CD4-positive, alpha-beta memory T cell (primary cell): ENCODE measurements at regions not wholly inside any gene's neighbourhood (a gene's known extent, or its start where the extent isn't known, plus 50 kb on each side); places are given as distances from the start of the nearest gene placed in this dataset.

Source experiments
- CTCF ChIA-PET: fragments of 350-600 bp; sonication (Branson Sonifier 250); formaldehyde crosslinking; loops from one replicate; lab custom pipeline; 2021; ENCODE audit warnings: inconsistent platforms; ENCODE audit not compliant: partially characterized antibody; lab: Charles Lee
- POLR2A ChIA-PET: fragments of 350-600 bp; sonication (Branson Sonifier 250); formaldehyde crosslinking; loops from one replicate; lab custom pipeline; 2021; ENCODE audit not compliant: partially characterized antibody; lab: Charles Lee
- DNase-seq, 5 donors: peaks; one replicate each; pipeline versions ENCODE4 v3.0.0 to v3.0.0-alpha.2; 2020 to 2022; ENCODE audit warnings: mixed read lengths in 1 of 5
- H3K27ac ChIP-seq: one replicate; pipeline ENCODE4 v1.7.0; 2013; ENCODE audit warnings: low read depth, low read length
- H3K27me3 ChIP-seq: 2 replicates; pipeline ENCODE4 v1.7.0; 2013; ENCODE audit warnings: mild to moderate bottlenecking, low read length, moderate library complexity; ENCODE audit not compliant: insufficient read depth
- H3K36me3 ChIP-seq: 2 replicates; pipeline ENCODE4 v1.7.0; 2013; ENCODE audit warnings: mild to moderate bottlenecking, low read length, moderate library complexity; ENCODE audit not compliant: insufficient read depth
- H3K4me1 ChIP-seq: 2 replicates; pipeline ENCODE4 v1.7.0; 2013; ENCODE audit warnings: mild to moderate bottlenecking, low read length, moderate library complexity; ENCODE audit not compliant: insufficient read depth
- H3K4me3 ChIP-seq, 2 donors: one replicate each; pipeline ENCODE4 v1.7.0; 2013; ENCODE audit warnings: low read length in 2 of 2, mild to moderate bottlenecking in 1 of 2
- H3K9me3 ChIP-seq, 2 donors: one replicate each; pipeline ENCODE4 v1.7.0; 2013; ENCODE audit warnings: low read length in 2 of 2, control low read depth in 1 of 2; ENCODE audit not compliant: control insufficient read depth in 1 of 2
- H3K27ac Mint-ChIP-seq, 7 donors: one replicate each; pipeline ENCODE4 v1.8.0; 2020 to 2021; ENCODE audit warnings: mixed read lengths in 7 of 7, mild to moderate bottlenecking in 6 of 7, inconsistent platforms in 3 of 7, moderate library complexity in 3 of 7
- H3K27me3 Mint-ChIP-seq, 2 donors: one replicate each; pipeline ENCODE4 v1.8.0; 2020 to 2021; ENCODE audit warnings: mixed read lengths in 2 of 2
- H3K36me3 Mint-ChIP-seq, 2 donors: one replicate each; pipeline ENCODE4 v1.8.0; 2020 to 2021; ENCODE audit warnings: mixed read lengths in 2 of 2, inconsistent platforms in 1 of 2, mild to moderate bottlenecking in 1 of 2
- H3K4me1 Mint-ChIP-seq, 4 donors: one replicate each; pipeline ENCODE4 v1.8.0; 2020 to 2021; ENCODE audit warnings: mixed read lengths in 4 of 4, mild to moderate bottlenecking in 1 of 4
- H3K4me3 Mint-ChIP-seq, 8 donors: one replicate each; pipeline ENCODE4 v1.8.0; 2020 to 2021; ENCODE audit warnings: mixed read lengths in 8 of 8, mild to moderate bottlenecking in 7 of 8, moderate library complexity in 6 of 8, inconsistent platforms in 3 of 8
- H3K9me3 Mint-ChIP-seq, 8 donors: one replicate each; pipeline ENCODE4 v1.8.0; 2020 to 2021; ENCODE audit warnings: mixed read lengths in 8 of 8, mild to moderate bottlenecking in 5 of 8, inconsistent platforms in 3 of 8, moderate library complexity in 1 of 8
- intact Hi-C: fragments of 100-400 bp; cut with micrococcal nuclease; formaldehyde crosslinking; loops from one replicate; pipeline ENCODE4 v1.15.1; 2023

DNA sequence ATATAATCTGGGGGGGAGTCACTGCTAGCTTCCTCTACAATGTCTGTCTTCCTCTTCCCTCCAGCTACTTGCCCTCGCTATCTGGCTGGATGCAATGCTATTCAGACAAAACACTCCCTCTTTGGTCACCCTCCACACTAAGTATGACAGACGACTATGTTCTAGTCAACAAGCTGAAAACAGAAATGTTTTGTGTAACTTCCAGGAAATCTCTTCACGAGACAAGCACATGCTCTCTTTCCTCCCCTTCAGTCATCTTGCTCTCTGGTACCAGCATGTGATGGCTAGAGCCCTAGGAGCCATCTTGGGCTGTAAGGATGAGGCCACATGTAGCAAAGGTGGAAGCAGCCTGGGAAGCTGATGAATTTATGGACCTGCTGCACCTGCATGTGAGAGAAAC lies 151.3 kb downstream of the ARRDC4 start:
- Mint-ChIP-seq H3K27ac (no peak overlapping the region), H3K27me3 (peaks cover 0 to 4% of the 10 kb centered on the region in 2 donors), H3K4me1 (no peaks in the 10 kb centered on the region), H3K4me3 (no peak overlapping the region), H3K36me3 (no peaks in the 10 kb centered on the region), H3K9me3 (peaks cover 0 to 2% (median 0%) of the 10 kb centered on the region in 8 donors)
- DNase-seq, result no peak
- Histone ChIP-seq H3K36me3 (no peaks in the 10 kb centered on the region), H3K9me3 (no peaks in the 10 kb centered on the region), H3K27me3 (no peaks in the 10 kb centered on the region), H3K27ac (no peak overlapping the region), H3K4me3 (no peak overlapping the region), H3K4me1 (no peaks in the 10 kb centered on the region)
- CTCF ChIA-PET, result no interaction called here
- intact Hi-C loops, result no loop called here
- POLR2A ChIA-PET, result no interaction called here

DNA sequence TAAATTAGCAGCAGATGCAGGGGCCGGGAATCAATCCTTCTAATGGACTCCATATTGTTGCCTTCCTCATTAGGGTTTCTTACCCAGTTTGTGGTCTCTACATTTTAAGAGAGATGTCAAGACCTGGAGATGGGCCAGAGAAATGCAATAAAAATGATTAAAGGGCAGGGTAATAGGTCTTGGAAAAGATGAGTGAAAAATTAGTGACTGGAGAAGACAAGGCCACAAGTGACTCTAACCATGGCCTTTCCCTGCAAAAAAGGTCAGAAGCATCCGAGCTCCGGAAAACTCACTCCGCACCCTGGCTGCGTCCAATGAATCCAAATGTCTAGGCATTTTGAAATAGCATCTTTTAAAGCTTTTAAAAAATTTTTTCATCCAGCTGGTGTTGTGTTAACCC lies 152.8 kb downstream of the ARRDC4 start:
- no peaks in the 10 kb centered on the region for H3K4me1 ChIP-seq
- H3K9me3 ChIP-seq, result no peaks in the 10 kb centered on the region
- Mint-ChIP-seq H3K27me3 (peaks cover 0 to 4% of the 10 kb centered on the region in 2 donors), H3K4me3 (no peak overlapping the region), H3K9me3 (peaks cover 0 to 2% (median 0%) of the 10 kb centered on the region in 8 donors), H3K36me3 (no peaks in the 10 kb centered on the region), H3K4me1 (no peaks in the 10 kb centered on the region), H3K27ac (no peak overlapping the region)
- no peak overlapping the region for H3K27ac ChIP-seq
- CTCF ChIA-PET, result no interaction called here
- POLR2A ChIA-PET, result no interaction called here
- no peak overlapping the region for H3K4me3 ChIP-seq
- no peaks in the 10 kb centered on the region for H3K36me3 ChIP-seq
- intact Hi-C loops, result no loop called here
- no peaks in the 10 kb centered on the region for H3K27me3 ChIP-seq
- no peak for DNase-seq

DNA sequence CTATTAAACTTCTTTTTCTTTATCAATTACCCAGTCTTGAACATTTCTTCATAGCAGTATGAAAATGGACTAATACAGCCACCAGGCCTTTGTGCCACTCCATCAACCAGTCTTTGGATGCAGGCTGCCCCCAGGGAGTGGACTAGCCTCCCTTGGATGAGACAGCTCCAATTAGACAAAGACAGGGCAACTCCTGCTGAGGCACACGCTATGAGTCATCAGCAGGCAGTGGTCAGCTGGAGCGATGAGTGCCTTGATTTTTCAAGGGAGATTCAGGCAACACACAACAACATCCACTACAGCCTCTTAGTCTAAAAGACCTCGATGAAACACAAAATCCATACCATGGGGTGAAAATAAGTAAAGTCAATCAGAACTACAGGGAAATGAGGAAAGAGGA lies 160.1 kb downstream of the ARRDC4 start:
- no peak overlapping the region for H3K4me3 ChIP-seq
- CTCF ChIA-PET, result no interaction called here
- POLR2A ChIA-PET, result no interaction called here
- H3K36me3 ChIP-seq, result no peaks in the 10 kb centered on the region
- no peaks in the 10 kb centered on the region for H3K27me3 Mint-ChIP-seq
- H3K4me3 Mint-ChIP-seq, result no peak overlapping the region
- DNase-seq, result no peak
- H3K4me1 ChIP-seq, result no peaks in the 10 kb centered on the region
- H3K4me1 Mint-ChIP-seq, result no peaks in the 10 kb centered on the region
- H3K27ac ChIP-seq, result no peak overlapping the region
- H3K9me3 Mint-ChIP-seq, result peaks cover 0 to 6% (median 3%) of the 10 kb centered on the region in 8 donors
- no peak overlapping the region for H3K27ac Mint-ChIP-seq
- H3K27me3 ChIP-seq, result no peaks in the 10 kb centered on the region
- intact Hi-C loops, result no loop called here
- H3K36me3 Mint-ChIP-seq, result no peaks in the 10 kb centered on the region
- H3K9me3 ChIP-seq, result no peaks in the 10 kb centered on the region

DNA sequence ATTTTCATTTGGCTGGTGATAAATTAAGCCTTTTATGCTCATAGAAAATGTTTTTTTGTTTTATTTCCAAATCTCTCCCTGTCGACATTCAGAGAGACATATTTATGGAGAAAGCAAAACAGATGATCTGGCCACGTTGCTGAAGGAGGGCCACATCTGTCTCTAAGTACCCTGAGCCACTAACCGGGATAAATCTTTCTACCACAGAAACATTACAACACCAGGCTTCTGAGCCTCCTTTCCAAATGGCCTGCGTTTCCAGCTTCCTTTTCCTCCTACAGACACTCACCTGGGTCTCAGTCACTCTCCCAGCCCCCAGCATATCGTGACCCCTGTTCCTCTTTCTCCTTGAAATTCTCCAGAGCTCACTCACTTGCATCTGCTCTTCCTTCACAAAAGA lies 161.0 kb downstream of the ARRDC4 start:
- H3K9me3 Mint-ChIP-seq, result peaks cover 0 to 6% (median 3%) of the 10 kb centered on the region in 8 donors
- no peak overlapping the region for H3K4me3 Mint-ChIP-seq
- no peak overlapping the region for H3K27ac Mint-ChIP-seq
- Histone ChIP-seq H3K36me3 (no peaks in the 10 kb centered on the region), H3K4me1 (no peaks in the 10 kb centered on the region), H3K4me3 (no peak overlapping the region), H3K27ac (no peak overlapping the region), H3K9me3 (no peaks in the 10 kb centered on the region), H3K27me3 (no peaks in the 10 kb centered on the region)
- H3K36me3 Mint-ChIP-seq, result no peaks in the 10 kb centered on the region
- no peak for DNase-seq
- ChIA-PET POLR2A (no interaction called here), CTCF (no interaction called here)
- intact Hi-C loops, result no loop called here
- H3K27me3 Mint-ChIP-seq, result no peaks in the 10 kb centered on the region
- no peaks in the 10 kb centered on the region for H3K4me1 Mint-ChIP-seq

DNA sequence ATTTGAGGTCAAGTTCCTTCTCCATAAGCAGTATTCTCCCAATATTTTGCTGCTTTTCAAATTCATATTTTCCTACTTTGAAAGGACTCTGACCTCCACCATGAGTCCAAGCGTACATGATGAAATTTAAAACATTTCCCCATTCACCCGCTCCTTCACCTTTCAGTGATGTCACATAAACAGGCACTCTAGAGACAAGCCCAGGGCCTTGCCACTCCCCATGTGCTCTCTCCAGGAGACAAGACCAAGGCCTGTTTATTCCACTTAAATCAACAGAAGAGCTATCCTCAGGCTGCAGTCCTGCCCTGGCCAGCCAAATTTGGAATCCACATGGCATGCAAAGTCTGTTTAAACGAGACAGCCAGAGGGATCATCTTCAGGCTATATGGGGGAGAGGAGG lies 161.5 kb downstream of the ARRDC4 start:
- Mint-ChIP-seq H3K27me3 (no peaks in the 10 kb centered on the region), H3K9me3 (peaks cover 0 to 6% (median 3%) of the 10 kb centered on the region in 8 donors), H3K27ac (peak overlapping the region in 1 of 7 donors; percentile 65), H3K4me1 (no peaks in the 10 kb centered on the region), H3K36me3 (no peaks in the 10 kb centered on the region), H3K4me3 (no peak overlapping the region)
- H3K36me3 ChIP-seq, result no peaks in the 10 kb centered on the region
- intact Hi-C loops, result no loop called here
- no peaks in the 10 kb centered on the region for H3K27me3 ChIP-seq
- no peak overlapping the region for H3K4me3 ChIP-seq
- H3K9me3 ChIP-seq, result no peaks in the 10 kb centered on the region
- H3K27ac ChIP-seq, result no peak overlapping the region
- CTCF ChIA-PET, result no interaction called here
- DNase-seq, result no peak
- no peaks in the 10 kb centered on the region for H3K4me1 ChIP-seq
- POLR2A ChIA-PET, result no interaction called here

DNA sequence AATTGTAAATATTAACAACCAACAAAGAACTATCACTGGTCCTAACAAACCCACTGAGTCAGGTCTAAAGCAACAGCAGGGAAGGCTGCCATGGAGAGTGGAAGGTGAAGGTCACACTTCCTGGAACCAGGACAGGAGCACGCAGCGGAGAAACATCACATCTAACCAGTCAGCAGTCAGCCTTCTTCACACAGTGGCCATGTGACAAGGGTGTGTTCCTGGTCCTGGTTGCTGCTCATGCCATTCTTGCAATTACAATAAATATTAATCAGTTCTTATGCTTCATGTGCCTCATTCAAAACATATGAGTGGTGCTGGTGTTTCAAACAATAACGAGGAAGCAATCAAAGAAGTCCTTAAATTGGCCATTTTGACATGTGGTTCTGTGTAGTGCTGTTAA lies 162.8 kb downstream of the ARRDC4 start:
- H3K4me1 ChIP-seq, result no peaks in the 10 kb centered on the region
- H3K9me3 Mint-ChIP-seq, result peaks cover 0 to 6% (median 3%) of the 10 kb centered on the region in 8 donors
- H3K27me3 ChIP-seq, result no peaks in the 10 kb centered on the region
- POLR2A ChIA-PET, result no interaction called here
- CTCF ChIA-PET, result no interaction called here
- H3K4me1 Mint-ChIP-seq, result no peaks in the 10 kb centered on the region
- H3K9me3 ChIP-seq, result no peaks in the 10 kb centered on the region
- no peak overlapping the region for H3K4me3 Mint-ChIP-seq
- no peaks in the 10 kb centered on the region for H3K36me3 Mint-ChIP-seq
- no peaks in the 10 kb centered on the region for H3K27me3 Mint-ChIP-seq
- H3K4me3 ChIP-seq, result no peak overlapping the region
- no peak overlapping the region for H3K27ac ChIP-seq
- H3K36me3 ChIP-seq, result no peaks in the 10 kb centered on the region
- DNase-seq, result no peak
- intact Hi-C loops, result no loop called here
- no peak overlapping the region for H3K27ac Mint-ChIP-seq

DNA sequence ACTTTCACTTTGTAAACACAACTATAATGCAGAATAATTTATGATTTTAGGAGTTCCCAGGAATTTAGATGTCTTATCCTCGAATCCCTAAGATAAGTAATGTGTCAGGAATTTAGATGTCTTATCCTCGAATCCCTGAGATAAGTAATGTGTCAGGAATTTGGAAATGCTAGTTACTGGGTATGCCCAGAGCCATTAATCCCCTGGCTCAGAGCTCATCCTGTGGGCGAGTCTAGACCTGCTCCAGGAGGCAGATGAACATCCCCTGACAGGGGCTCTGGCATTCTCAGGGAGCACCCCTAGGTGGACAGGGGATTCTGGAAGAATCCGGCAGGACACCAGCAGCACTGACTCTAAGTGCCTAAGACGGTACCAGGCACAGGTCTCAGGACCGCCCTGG lies 163.3 kb downstream of the ARRDC4 start:
- Histone ChIP-seq H3K9me3 (no peaks in the 10 kb centered on the region), H3K36me3 (no peaks in the 10 kb centered on the region), H3K4me1 (no peaks in the 10 kb centered on the region), H3K27ac (no peak overlapping the region), H3K27me3 (no peaks in the 10 kb centered on the region), H3K4me3 (no peak overlapping the region)
- intact Hi-C loops, result no loop called here
- Mint-ChIP-seq H3K27me3 (no peaks in the 10 kb centered on the region), H3K4me3 (no peak overlapping the region), H3K4me1 (no peaks in the 10 kb centered on the region), H3K36me3 (no peaks in the 10 kb centered on the region), H3K27ac (no peak overlapping the region), H3K9me3 (peaks cover 0 to 6% (median 1%) of the 10 kb centered on the region in 8 donors)
- POLR2A ChIA-PET, result no interaction called here
- CTCF ChIA-PET, result no interaction called here
- DNase-seq, result no peak

DNA sequence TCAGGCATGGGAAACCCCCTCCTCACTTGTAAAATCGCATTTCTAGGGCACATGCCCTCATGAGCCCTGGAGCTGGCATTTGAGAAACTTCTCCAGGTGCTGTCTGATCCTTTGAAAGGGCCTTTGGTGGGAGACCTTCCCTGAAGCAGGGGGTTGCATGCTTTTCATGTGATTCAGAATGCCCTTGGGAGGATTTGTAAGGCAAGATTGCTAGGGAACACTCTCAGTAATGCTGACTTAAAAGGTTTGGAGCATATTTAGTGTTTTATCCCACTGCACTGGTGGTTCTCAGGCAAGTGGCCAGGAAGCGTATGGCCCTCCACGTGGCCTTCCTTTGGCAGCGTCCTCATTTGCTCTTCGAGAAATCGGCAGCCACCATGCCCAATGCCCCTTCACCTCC lies 164.1 kb downstream of the ARRDC4 start:
- Mint-ChIP-seq H3K4me1 (no peaks in the 10 kb centered on the region), H3K36me3 (no peaks in the 10 kb centered on the region), H3K27ac (no peak overlapping the region), H3K4me3 (no peak overlapping the region), H3K27me3 (no peaks in the 10 kb centered on the region), H3K9me3 (peaks cover 0 to 5% (median under 1%) of the 10 kb centered on the region in 8 donors)
- H3K36me3 ChIP-seq, result no peaks in the 10 kb centered on the region
- no peak for DNase-seq
- no peaks in the 10 kb centered on the region for H3K4me1 ChIP-seq
- POLR2A ChIA-PET, result no interaction called here
- CTCF ChIA-PET, result no interaction called here
- no peaks in the 10 kb centered on the region for H3K9me3 ChIP-seq
- H3K27me3 ChIP-seq, result no peaks in the 10 kb centered on the region
- no peak overlapping the region for H3K4me3 ChIP-seq
- intact Hi-C loops, result no loop called here
- H3K27ac ChIP-seq, result no peak overlapping the region
